ENCODE measurements at regions not wholly inside any gene's neighbourhood (a gene's known extent, or its start where the extent isn't known, plus 50 kb on each side); places are given as distances from the start of the nearest gene placed in this dataset.

- in situ Hi-C loops (cut with MboI; ENCODE audit: low pct_unique_long_range_greater_than_20kb, low sequenced_read_pairs), result no loop called here
Measured at GRCh38 chr16:79500866-79501265, 99.7 kb downstream of the MAF start.

GRCh38 chr16:79500286-79500685, 100.3 kb downstream of the MAF start:
- in situ Hi-C loops (cut with MboI; ENCODE audit: low pct_unique_long_range_greater_than_20kb, low sequenced_read_pairs), result no loop called here
- DNase-seq, result no peak

More at GRCh38 chr16:79500866-79501265, 99.7 kb downstream of the MAF start:
- DNase-seq, result no peak

GRCh38 chr16:79498928-79499327, 101.6 kb downstream of the MAF start:
- no peak for DNase-seq
- in situ Hi-C loops (cut with MboI; ENCODE audit: low pct_unique_long_range_greater_than_20kb, low sequenced_read_pairs), result no loop called here

GRCh38 chr16:79497606-79498350, 102.8 kb downstream of the MAF start:
- no peak for DNase-seq
- in situ Hi-C loops (cut with MboI; ENCODE audit: low pct_unique_long_range_greater_than_20kb, low sequenced_read_pairs), result no loop called here

- in situ Hi-C loops (cut with MboI; ENCODE audit: low pct_unique_long_range_greater_than_20kb, low sequenced_read_pairs), result no loop called here
Measured at GRCh38 chr16:79493911-79494310, 106.6 kb downstream of the MAF start.

GRCh38 chr16:79492036-79492435, 108.5 kb downstream of the MAF start:
- in situ Hi-C loops (cut with MboI; ENCODE audit: low pct_unique_long_range_greater_than_20kb, low sequenced_read_pairs), result no loop called here

More at GRCh38 chr16:79493911-79494310, 106.6 kb downstream of the MAF start:
- DNase-seq, result no peak

GRCh38 chr16:79485020-79485419, 115.5 kb downstream of the MAF start:
- in situ Hi-C loops (cut with MboI; ENCODE audit: low pct_unique_long_range_greater_than_20kb, low sequenced_read_pairs), result no loop called here
- DNase-seq, result no peak

More at GRCh38 chr16:79492036-79492435, 108.5 kb downstream of the MAF start:
- no peak for DNase-seq

GRCh38 chr16:79484237-79484636, 116.3 kb downstream of the MAF start:
- no peak for DNase-seq
- in situ Hi-C loops (cut with MboI; ENCODE audit: low pct_unique_long_range_greater_than_20kb, low sequenced_read_pairs), result no loop called here

GRCh38 chr16:79483336-79483735, 117.2 kb downstream of the MAF start:
- in situ Hi-C loops (cut with MboI; ENCODE audit: low pct_unique_long_range_greater_than_20kb, low sequenced_read_pairs), result no loop called here
- no peak for DNase-seq

GRCh38 chr16:79482011-79482410, 118.5 kb downstream of the MAF start:
- in situ Hi-C loops (cut with MboI; ENCODE audit: low pct_unique_long_range_greater_than_20kb, low sequenced_read_pairs), result no loop called here
- DNase-seq, result no peak

GRCh38 chr16:79480929-79481328, 119.6 kb downstream of the MAF start:
- no peak for DNase-seq
- in situ Hi-C loops (cut with MboI; ENCODE audit: low pct_unique_long_range_greater_than_20kb, low sequenced_read_pairs), result no loop called here

- in situ Hi-C loops (cut with MboI; ENCODE audit: low pct_unique_long_range_greater_than_20kb, low sequenced_read_pairs), result no loop called here
- DNase-seq, result no peak
Measured at GRCh38 chr16:79480056-79480455, 120.5 kb downstream of the MAF start.

- no peak for DNase-seq
- in situ Hi-C loops (cut with MboI; ENCODE audit: low pct_unique_long_range_greater_than_20kb, low sequenced_read_pairs), result no loop called here
Measured at GRCh38 chr16:79476580-79476979, 124.0 kb downstream of the MAF start.

- in situ Hi-C loops (cut with MboI; ENCODE audit: low pct_unique_long_range_greater_than_20kb, low sequenced_read_pairs), result no loop called here
Measured at GRCh38 chr16:79475841-79476240, 124.7 kb downstream of the MAF start.

GRCh38 chr16:79473456-79473855, 127.1 kb downstream of the MAF start:
- in situ Hi-C loops (cut with MboI; ENCODE audit: low pct_unique_long_range_greater_than_20kb, low sequenced_read_pairs), result no loop called here
- no peak for DNase-seq

More at GRCh38 chr16:79475841-79476240, 124.7 kb downstream of the MAF start:
- DNase-seq, result no peak

GRCh38 chr16:79472426-79472825, 128.1 kb downstream of the MAF start:
- DNase-seq, result no peak
- in situ Hi-C loops (cut with MboI; ENCODE audit: low pct_unique_long_range_greater_than_20kb, low sequenced_read_pairs), result no loop called here

- in situ Hi-C loops (cut with MboI; ENCODE audit: low pct_unique_long_range_greater_than_20kb, low sequenced_read_pairs), result no loop called here
- no peak for DNase-seq
Measured at GRCh38 chr16:79469999-79470398, 130.5 kb downstream of the MAF start.

- DNase-seq, result no peak
- in situ Hi-C loops (cut with MboI; ENCODE audit: low pct_unique_long_range_greater_than_20kb, low sequenced_read_pairs), result no loop called here
Measured at GRCh38 chr16:79468631-79469030, 131.9 kb downstream of the MAF start.

- in situ Hi-C loops (cut with MboI; ENCODE audit: low pct_unique_long_range_greater_than_20kb, low sequenced_read_pairs), result no loop called here
- DNase-seq, result no peak
Measured at GRCh38 chr16:79468121-79468552, 132.4 kb downstream of the MAF start.

GRCh38 chr16:79466111-79466510, 134.4 kb downstream of the MAF start:
- DNase-seq, result no peak
- in situ Hi-C loops (cut with MboI; ENCODE audit: low pct_unique_long_range_greater_than_20kb, low sequenced_read_pairs), result no loop called here

GRCh38 chr16:79463841-79464240, 136.7 kb downstream of the MAF start:
- DNase-seq, result peak; percentile 27
- in situ Hi-C loops (cut with MboI; ENCODE audit: low pct_unique_long_range_greater_than_20kb, low sequenced_read_pairs), result no loop called here
